HG03354 (cell line): ENCODE measurements at regions not wholly inside any gene's neighbourhood (a gene's known extent, or its start where the extent isn't known, plus 50 kb on each side); places are given as distances from the start of the nearest gene placed in this dataset.

ENCODE experiments used
- ATAC-seq: cut with Tn5 transposase; IDR thresholded peaks from one replicate; pipeline ENCODE4 v1.9.1; 2021; ENCODE audit warnings: mild to moderate bottlenecking; ENCODE audit not compliant: unreplicated experiment, poor library complexity, severe bottlenecking

DNA sequence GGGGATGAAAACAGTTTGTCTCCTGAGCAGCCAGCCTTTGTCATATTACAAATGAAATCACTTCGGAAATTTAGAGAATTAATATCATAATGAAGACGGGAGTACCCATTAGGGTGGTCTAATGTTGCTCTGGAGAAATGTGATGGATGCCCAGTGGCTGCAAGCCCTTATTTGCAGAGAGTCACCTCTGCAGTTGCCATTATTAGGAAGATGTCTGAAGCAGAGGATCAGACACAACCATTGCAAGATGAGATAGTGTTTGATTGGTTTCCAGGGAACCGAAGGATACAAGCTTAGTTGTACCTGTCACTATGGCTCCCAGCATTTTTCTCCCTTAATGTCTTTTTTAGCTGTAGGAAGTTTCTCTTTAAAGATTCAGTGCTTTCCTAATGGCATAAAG lies 272.4 kb downstream of the FIGN start:
- no peak for ATAC-seq

DNA sequence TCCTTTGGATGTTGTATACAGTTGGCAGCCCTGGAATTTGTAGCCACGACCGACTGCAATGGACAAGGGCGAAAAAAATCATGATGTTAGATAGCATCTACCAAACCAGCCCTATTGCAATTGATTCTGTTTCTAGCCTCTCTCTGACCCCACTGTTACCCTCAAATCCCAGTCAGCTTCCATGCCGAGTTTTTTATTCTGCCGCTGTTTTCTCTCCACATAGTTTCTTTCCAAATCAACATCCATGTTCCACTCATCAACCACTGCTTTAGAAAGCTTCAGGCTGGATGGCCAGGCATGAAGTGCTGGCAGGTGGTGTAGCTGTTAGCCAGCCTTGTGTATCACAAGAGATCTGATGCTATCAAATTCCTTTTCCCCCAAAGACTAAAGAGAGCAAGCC lies 272.8 kb downstream of the FIGN start:
- no peak for ATAC-seq

DNA sequence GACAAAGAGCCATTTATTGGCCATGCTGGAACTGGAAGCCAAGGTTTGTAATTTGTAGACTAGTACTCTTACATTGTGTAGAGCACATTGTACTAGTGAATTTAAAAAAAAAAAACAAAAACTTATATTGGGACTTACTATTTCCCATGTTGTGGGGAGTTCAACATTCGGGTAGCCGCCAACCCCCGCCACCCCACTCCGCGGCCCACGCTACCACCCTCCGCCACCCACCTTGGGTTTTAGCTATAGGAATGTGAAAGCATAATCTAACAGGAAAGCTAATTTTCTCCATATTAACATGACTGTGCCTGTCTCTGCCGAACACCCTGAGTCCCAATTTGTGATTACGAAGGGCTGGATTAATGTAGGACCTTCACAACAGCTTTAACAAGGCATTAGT lies 275.8 kb downstream of the FIGN start:
- ATAC-seq: no peak

DNA sequence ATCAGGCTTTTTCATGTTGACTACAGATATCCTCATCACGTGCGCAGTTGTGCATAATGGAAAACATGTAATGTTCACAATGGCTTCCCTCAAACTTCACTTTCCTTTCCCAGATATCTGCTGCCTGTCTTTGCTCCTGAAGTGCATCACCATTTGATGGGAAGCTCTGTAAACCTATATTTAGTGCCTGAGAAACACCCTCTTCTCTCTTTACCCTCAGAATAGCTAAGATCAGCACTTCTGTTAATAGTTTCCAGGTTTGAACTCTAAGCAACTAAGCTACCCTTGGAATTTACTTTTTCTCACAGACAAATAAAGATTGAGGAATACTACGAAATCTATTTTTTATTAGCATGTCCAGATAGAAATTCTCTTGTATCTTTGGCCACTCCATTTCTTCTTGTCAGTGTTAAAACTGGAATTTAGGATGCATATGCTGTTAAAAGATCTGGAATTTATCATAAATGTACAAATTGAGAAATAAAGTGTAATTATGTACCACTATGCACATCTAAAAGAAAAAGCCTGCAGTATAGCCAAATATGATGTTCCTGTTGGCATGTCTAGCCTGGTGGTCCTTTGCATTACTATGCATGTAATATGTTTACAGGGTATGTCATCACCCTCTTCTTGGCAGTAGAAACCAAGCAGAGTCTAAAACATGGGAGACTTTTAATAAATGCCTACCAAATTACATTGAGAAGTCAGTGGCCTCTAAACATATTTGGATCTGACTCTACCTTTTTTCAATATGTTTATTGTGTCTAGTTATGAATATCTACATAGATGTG lies 278.7 kb downstream of the FIGN start:
- no peak for ATAC-seq

DNA sequence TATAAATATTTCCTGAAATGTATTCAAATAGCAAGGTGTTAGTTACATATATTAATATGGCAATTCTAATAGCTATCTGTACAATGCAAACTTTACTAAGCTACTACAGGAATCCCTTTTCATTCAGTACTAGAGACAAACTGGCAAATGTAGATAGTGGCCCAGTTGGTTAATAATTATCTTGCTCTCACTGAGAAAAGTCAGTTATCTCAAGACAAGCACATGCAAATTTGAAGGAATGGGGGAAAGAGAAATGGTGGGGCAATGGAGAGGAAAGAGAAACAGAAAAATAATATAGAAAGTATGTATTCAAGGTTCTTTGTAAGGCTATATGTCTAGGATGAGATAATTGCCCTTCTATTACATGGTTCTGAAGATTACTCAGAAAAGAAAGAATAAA lies 280.0 kb downstream of the FIGN start:
- ATAC-seq: peak; percentile 98

DNA sequence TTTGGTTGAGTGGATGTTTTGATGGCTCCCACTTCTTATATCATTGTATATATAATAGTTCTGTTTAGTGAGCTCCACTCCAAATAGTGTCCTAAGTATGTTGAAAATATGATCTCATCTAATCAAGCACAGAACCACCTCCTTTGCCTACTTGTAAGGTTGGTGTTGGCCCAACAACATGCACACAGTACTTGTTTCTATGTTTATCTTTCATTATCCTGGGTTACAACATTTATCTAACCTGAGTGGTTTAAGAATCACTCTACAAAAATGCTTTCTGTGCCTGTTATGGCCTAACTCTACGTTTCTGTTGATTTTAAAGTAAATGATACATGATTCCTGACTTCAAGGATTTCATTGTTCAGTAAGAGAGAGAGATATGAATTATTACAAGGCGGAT lies 281.9 kb downstream of the FIGN start:
- ATAC-seq: no peak

DNA sequence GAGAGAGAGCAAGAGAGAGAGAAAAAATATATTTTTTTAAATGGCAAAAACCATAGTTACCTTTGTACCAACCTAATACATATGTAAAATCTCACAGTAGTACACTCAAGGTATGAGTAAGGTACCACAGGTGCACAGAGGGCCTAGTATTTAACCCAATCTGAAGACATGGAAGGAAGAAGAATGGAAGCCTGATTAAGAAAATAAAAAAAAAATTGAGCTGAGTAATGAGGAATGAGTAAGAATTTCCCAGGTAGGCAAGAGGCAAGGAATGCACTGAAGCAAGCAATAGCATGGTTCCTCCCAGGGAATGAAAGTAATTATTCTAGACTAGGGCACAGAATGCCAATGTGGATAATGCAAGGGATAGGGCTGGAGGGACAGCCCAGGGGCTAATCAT lies 294.2 kb downstream of the FIGN start:
- ATAC-seq: no peak

DNA sequence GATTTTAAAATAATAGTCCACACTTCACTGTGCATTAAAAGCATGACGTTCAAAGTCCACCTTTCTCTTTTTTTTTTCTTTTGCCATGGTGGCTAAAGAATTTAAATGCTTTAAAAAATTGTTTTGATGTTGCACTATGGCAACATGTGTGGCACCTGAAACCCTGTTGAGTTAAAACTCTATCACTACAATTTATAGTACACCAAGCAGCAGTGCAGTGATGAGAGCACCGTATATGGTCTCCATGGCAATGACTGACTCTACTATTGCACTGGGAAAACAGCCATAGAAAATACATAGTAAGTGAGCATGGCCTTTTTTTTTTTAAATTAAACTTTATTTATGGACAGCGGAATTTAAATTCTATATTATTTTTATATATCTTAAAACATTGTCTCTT lies 298.8 kb downstream of the FIGN start:
- ATAC-seq: no peak

DNA sequence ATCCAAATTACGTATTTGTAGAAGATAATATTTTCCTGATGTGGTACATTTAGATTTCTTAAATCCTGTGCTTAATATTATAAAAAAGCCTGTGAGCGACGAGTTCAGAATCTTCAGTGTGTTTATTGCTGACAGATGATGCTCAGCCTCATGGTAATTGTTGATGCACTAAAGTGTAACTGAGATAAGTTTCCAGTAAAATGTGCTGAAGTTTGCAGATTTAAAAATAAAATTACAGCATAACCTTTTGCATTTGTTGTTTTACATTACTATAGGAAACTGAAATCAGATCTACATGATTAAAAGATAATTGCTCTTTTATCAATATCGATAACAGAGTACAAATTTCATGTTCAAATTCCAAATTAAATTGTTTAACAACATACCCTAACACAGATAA lies 307.6 kb downstream of the FIGN start:
- no peak for ATAC-seq

DNA sequence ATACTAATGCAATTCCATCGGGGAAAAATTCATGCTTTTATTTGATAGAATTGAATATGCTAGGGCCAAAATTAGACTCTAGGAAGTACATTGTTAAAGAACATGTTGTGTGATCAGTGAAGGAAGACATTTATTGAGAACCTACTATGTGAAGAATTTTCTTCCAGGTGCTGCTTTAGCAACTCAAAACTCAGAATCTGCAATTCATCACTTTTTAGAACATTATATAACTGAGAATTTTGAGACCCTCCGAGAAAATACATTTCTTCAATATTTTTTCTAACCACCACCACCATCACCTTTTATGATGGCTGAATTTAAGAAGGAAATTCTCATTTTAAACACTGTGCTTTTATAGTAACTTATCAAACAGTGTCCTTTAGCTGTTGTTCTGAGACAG lies 315.2 kb downstream of the FIGN start:
- no peak for ATAC-seq

DNA sequence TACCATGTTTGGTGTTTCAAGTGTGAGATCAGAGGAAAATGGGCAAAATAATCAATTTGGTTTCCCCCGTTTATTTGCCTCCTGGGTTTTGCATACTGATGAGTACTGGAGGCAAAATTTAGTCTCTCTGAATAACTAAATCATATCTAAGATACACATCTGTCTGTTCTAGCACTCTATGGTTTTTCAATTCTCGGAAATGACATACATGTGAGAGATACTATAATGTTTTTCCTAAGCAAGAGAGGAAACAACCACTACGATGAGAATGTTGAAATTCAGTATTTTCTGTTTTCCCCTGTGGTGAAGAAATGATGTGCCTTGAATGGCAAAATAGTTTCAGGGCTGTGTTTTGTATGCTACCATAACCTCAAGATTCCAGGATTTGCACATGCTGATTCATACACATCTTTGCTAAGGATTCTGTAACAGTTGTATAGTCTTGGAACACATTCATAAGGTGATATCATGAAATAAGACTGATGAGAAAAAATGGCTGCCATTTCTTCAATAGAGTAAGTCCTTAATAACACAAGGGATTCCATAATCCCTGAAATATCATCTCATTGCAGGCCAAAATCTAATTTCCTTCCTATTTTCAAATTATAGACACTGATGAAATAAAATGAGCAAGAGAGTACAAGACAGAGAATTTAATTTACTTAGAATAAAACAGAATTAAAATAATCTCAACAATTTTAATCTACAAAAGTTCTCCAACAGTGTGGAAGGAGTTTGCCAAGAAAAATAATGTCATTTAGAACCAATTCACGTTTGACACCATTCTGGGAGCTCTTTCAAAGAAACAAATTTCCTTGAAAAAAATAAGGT lies 316.6 kb downstream of the FIGN start:
- ATAC-seq: no peak

DNA sequence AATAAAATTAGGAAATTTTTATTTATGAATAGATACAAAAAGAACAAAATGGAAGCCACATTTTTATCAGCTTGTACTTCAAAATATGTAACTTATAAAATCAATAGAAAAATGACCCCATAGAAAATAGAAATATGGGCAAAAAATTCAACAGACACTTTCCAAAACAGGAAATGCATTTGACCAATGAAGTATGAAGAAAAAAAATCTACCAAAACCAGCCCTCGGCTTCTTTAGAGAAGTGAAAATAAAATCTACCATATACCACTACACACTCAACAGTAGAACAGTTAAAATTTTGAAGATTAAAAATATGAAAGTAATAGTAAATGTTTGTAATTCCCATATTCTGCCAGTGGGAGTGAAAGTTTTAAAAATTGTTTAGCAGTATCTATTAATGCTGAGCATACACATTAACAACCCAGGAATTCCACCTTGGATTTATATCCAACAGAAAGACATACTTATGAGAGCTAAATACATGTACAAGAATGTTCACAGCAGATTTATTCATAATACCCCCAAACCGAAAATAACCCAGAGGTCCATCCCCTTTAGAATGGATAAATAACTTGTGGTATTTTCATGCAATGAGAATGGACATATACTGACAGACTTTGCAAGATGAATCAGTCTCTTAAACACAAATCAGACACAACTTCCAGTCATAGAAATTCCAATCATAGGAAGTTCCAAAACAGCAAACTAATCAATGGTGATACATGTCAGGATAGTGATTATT lies 318.0 kb downstream of the FIGN start:
- ATAC-seq: peak; percentile 95

DNA sequence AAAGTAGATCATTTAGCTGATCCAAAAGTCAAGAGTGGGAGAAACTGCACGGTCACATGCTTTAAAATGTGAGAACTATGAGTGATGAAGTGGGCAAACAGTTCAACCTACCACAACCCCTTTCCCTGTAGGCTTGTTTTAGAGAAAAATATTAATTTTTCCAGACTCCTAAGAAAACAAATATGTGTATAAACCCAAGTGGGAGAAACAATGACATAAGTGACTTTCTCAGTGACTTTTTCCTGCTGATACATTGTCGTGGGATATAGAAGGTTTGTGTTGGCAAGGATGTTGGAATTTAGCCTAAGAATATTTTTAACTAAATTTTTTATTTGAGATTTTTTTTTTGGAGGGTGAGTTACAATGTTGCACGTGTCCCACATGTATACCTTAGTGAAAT lies 321.7 kb downstream of the FIGN start:
- ATAC-seq: no peak

DNA sequence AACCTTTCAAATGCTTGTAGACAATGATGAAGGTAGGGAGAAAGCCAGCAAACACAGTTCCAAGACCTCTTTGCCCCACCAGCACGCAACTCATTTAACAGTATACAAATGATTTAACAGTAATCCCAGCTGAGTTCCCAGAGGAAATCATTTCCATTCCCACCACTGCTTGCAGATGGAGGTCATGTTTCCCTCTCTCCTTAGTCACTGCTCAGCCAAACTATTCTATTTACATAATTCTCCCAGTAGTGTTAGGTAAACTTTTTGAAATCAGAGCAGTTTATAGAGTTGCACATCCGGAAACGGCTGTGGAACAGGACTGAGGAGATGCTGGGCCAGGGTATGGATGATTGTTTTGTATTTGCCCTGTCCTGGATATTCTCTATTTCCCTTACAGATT lies 328.5 kb downstream of the FIGN start:
- ATAC-seq: no peak

DNA sequence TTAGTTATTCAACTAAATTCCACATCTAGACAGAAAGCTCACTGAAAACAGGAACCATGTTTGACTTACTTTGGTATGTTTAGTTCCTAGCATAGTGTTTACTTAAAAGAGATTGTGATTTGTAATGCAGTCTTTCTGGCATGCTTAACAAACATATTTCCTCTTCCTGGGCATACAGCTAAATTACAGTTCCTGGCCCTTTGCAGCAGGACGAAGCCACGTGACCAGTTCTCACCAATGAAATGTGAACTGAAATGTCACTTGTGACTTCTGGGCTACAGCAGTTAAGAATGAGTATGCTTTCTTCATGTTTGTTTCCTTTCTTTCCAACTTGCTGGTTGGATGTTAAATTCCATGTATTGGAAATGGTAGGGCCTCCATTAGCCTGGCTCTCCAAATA lies 330.5 kb downstream of the FIGN start:
- ATAC-seq: no peak

DNA sequence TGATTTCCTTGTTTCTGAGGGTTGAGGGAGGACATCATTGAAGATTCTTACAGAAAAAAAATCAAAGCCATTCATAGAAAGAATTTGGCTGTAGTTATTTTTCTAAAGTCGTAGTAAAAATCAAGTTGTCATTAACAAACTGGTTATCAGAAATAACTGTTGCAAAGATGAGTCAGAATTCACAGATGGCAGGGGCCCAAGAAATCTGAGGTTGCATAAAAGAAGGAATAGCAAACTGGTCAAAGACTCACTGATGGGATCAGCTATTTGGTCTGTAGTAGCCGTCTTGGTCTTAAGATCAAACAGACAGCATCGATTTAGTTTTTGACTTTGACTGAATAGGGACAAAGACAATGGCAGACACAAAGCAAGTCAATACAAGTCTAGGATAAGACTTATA lies 334.3 kb downstream of the FIGN start:
- ATAC-seq: no peak

DNA sequence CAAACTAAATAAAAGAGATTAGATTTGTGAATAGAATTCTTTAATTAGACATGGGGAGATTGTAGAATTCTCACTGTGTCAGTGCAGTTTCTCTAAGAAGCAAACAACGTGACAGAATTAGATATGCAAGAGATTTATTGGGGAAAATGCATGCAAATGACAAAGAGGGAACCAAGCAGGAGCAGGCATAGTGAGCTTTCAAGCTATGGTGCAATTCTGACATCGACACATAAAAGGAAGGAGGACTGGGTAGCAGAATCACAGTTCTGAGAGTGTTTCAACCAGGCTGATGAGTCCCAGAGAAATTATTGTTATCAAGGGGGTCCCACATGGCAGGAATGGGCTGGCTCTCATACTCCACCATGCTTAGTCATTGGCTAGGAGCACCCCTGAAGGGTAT lies 338.4 kb downstream of the FIGN start:
- no peak for ATAC-seq

DNA sequence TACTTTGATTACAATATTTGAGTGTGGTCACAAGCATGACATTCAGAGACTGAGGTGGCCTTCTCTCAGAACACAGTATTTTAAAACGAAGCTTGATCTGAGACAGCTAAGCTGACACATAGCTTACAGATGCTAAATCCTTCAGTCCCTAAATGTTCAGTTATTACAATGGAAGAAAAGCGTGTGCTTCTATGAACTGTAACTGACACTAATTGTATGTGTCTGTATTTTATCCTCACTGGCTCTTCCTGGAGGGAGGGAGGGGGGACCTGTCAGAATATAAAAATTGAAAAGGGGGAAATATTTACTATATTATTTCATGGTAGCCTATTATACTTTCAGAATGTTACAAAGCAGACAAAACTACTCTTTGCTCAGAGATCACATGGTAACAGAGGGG lies 340.2 kb downstream of the FIGN start:
- ATAC-seq: no peak

DNA sequence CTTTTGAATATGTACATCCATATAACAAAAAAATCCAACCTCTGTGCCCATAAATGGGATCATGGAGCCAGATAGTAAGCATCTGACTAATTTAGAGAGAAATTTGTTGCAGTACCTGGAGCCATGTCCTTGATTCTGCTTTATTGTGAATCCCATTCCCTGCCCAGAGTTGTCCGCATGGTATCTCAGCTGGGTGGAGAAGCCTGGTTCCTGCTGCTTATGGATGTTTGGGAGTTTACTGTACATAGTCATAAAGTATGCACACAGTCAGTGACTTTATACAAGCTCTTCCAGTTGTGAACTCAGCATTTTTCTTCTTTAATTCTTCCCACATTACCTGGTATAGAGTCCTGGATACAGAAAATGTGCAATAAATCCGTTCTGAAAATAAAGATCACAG lies 346.0 kb downstream of the FIGN start:
- no peak for ATAC-seq

DNA sequence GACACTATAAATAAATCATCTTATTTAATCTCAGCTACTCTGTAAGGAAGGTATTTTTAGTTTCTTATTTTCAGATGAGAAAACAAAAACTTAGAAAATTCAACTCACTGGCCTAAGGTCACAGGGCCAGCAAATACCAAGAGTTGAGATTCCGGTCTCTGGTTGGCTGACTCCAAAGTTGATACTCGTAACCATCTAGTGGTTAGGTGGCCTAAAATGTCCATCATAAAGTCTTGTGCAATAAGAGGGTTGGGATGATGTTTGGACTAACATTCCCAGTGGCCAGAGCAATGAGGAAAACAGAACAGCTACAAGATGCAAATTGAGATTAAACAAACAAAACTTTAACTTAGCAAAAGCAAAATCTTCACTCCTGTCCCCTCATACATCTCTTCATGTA lies 360.3 kb downstream of the FIGN start:
- ATAC-seq: no peak

DNA sequence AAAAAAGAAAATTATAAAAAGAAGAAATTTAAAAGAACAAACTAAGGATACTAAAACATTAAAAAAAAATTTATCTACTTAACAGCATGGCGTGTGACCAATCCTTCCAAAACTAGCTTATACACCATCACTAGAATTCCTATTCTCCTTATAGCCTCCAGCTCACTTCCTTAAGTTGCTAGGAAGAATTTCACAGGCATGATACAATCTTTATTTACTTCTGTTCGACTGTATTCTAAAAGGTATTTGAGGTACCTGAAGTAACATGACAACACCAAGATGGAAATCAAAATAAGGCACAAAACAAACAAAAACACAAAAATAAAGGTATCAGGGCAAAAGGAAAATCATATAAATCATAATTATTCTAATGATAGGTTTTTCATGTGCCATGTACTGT lies 360.7 kb downstream of the FIGN start:
- ATAC-seq: no peak
